Erythroblast (primary cell): ENCODE measurements at regions not wholly inside any gene's neighbourhood (a gene's known extent, or its start where the extent isn't known, plus 50 kb on each side); places are given as distances from the start of the nearest gene placed in this dataset.
A peak's percentile ranks its signal among the peaks of the same experiment; 100 is the strongest.

Experiments used
- DNase-seq, 2 experiments: peaks; one replicate each; lab custom pipeline; 2025; lab: John Stamatoyannopoulos, UW
- GATA1 ChIP-seq: IDR thresholded peaks from 2 replicates; pipeline ENCODE4 v1.6.1; 2011; ENCODE audit warnings: low read depth, mild to moderate bottlenecking, control low read depth, low read length, moderate library complexity
- POLR2A ChIP-seq: IDR thresholded peaks from 2 replicates; pipeline ENCODE4 v1.6.1; 2011; ENCODE audit warnings: mild to moderate bottlenecking, low read length

- TF ChIP-seq POLR2A (no peak), GATA1 (no peak)
- no peak for DNase-seq
Observed at GRCh38 chr2:136250131-136250530, 132.2 kb upstream of the CXCR4 start.

- no peak for TF ChIP-seq POLR2A
- no peak for TF ChIP-seq GATA1
- no peak for DNase-seq
Observed at GRCh38 chr2:136248907-136249306, 131.0 kb upstream of the CXCR4 start.

- no peak for DNase-seq
- TF ChIP-seq GATA1 (no peak), POLR2A (no peak)
Observed at GRCh38 chr2:136248242-136248641, 130.3 kb upstream of the CXCR4 start.

GRCh38 chr2:136247204-136247950 lies 129.4 kb upstream of the CXCR4 start:
- TF ChIP-seq POLR2A (no peak), GATA1 (no peak)
- DNase-seq = no peak

- DNase-seq = peak; percentile 8 to 10
- TF ChIP-seq GATA1 (no peak), POLR2A (no peak)
Observed at GRCh38 chr2:136246086-136246669, 128.2 kb upstream of the CXCR4 start.

- no peak for DNase-seq
Observed at GRCh38 chr2:136245211-136245610, 127.3 kb upstream of the CXCR4 start.

GRCh38 chr2:136244536-136244885 lies 126.6 kb upstream of the CXCR4 start:
- TF ChIP-seq POLR2A = no peak
- no peak for TF ChIP-seq GATA1
- no peak for DNase-seq

More at GRCh38 chr2:136245211-136245610, 127.3 kb upstream of the CXCR4 start:
- TF ChIP-seq POLR2A (no peak), GATA1 (no peak)

- no peak for DNase-seq
- no peak for TF ChIP-seq POLR2A
Observed at GRCh38 chr2:136243638-136244535, 125.9 kb upstream of the CXCR4 start.

- TF ChIP-seq POLR2A (no peak), GATA1 (no peak)
- no peak for DNase-seq
Observed at GRCh38 chr2:136242687-136243277, 124.8 kb upstream of the CXCR4 start.

GRCh38 chr2:136242100-136242499 lies 124.2 kb upstream of the CXCR4 start:
- TF ChIP-seq GATA1 (no peak), POLR2A (no peak)
- no peak for DNase-seq

GRCh38 chr2:136239079-136239685 lies 121.2 kb upstream of the CXCR4 start:
- DNase-seq = no peak
- TF ChIP-seq POLR2A = no peak
- no peak for TF ChIP-seq GATA1

- peak in 1 of 2 experiments; percentile 43 for DNase-seq
- TF ChIP-seq POLR2A = peak; percentile 5
- no peak for TF ChIP-seq GATA1
Observed at GRCh38 chr2:136238286-136239078, 120.5 kb upstream of the CXCR4 start.
